GM10266 (cell line): ENCODE measurements at regions not wholly inside any gene's neighbourhood (a gene's known extent, or its start where the extent isn't known, plus 50 kb on each side); places are given as distances from the start of the nearest gene placed in this dataset.
"Not testable (repeated sequence)": the region's sequence is repeated elsewhere in the genome, so short reads cannot be mapped to it uniquely, and the experiment has no call there.

ENCODE experiments used
- DNase-seq: peaks from one replicate; pipeline ENCODE4 v3.0.0; 2012; ENCODE audit errors: extremely low spot score
- CTCF ChIP-seq: IDR thresholded peaks from 2 replicates; pipeline ENCODE4 v1.5.1; 2012; ENCODE audit warnings: mild to moderate bottlenecking, low read depth; ENCODE audit not compliant: control insufficient read depth, insufficient read depth; ENCODE audit errors: missing control alignments

- DNase-seq = no peak
- no peak for TF ChIP-seq CTCF
Observed at GRCh38 chr20:17823409-17824144, 123.8 kb downstream of the BANF2 start.

GRCh38 chr20:17822540-17823408 lies 123.0 kb downstream of the BANF2 start:
- no peak for TF ChIP-seq CTCF
- DNase-seq = no peak

- no peak for TF ChIP-seq CTCF
- DNase-seq = no peak
Observed at GRCh38 chr20:17822039-17822438, 122.3 kb downstream of the BANF2 start.

GRCh38 chr20:17821606-17822005 lies 121.8 kb downstream of the BANF2 start:
- not testable (repeated sequence) for DNase-seq

GRCh38 chr20:17819395-17820093 lies 119.8 kb downstream of the BANF2 start:
- DNase-seq = no peak
- no peak for TF ChIP-seq CTCF

- no peak for DNase-seq
- no peak for TF ChIP-seq CTCF
Observed at GRCh38 chr20:17818187-17818586, 118.4 kb downstream of the BANF2 start.

- no peak for DNase-seq
Observed at GRCh38 chr20:17816804-17817587, 117.2 kb downstream of the BANF2 start.

More at GRCh38 chr20:17816804-17817587, 117.2 kb downstream of the BANF2 start:
- no peak for TF ChIP-seq CTCF
